ENCODE measurements at regions not wholly inside any gene's neighbourhood (a gene's known extent, or its start where the extent isn't known, plus 50 kb on each side); places are given as distances from the start of the nearest gene placed in this dataset.
A peak's percentile ranks its signal among the peaks of the same experiment; 100 is the strongest.

DNA sequence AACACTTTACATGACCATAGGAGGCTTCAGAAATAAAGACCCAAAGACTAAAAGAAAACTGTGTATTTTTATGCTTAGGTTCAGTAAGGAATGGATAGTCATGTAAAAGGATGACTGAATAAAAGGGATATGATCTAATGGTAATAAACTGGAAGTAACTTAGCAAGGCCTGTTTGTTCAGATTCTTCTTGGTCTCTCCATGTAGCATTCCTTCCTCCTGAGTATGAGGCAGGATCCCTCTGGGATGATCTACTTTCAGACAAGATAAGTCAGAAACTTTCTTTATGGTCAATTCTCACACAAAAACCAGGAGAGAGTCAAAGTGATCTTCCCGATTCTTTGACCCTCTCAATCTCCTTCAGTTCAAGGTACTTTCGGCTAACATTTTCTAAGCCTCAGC, 340.8 kb upstream of the DCBLD2 start:
- DNase-seq (ENCODE audit: low read depth in 2 of 3, low spot score in 2 of 3) = no peak

DNA sequence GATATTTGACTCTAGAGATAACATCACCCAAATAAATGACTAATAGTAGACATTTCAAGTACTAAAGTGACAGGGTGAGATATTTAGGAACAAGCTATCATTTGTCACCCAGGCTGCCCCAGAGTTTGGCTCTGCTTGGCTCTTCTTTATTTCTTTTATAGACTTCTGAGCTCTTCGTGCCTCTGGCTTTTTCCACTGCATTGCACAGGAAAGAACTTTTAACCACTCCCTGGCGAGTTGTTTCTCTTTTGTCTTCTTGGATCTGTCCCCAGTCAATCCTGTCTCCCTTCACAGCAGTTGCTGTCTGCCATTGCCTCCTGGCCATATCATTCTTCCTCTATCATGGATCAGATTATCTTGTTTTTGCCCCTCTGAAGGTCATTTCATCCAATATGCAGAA, 339.2 kb upstream of the DCBLD2 start:
- DNase-seq (ENCODE audit: low read depth in 2 of 3, low spot score in 2 of 3) = no peak

DNA sequence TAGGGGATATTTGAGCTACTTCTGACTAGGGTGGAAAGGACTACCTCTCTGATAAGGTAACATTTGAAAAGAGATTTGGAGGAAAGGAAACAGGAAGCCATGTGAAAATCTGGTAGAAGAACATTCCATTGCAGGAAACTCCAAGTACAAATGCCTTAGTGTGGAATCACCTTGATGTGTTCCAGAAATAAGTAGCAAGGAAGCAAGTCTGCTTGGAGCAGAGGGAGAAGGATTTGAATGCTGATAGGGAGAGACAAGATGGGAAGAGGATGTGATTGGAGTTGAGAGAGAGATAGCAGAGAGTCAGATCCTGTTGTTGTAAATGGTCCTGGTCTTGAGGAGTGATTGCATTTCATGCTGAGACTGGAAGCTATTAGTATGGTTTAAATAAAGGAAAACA, 335.1 kb upstream of the DCBLD2 start:
- DNase-seq (ENCODE audit: low read depth in 2 of 3, low spot score in 2 of 3) = no peak

DNA sequence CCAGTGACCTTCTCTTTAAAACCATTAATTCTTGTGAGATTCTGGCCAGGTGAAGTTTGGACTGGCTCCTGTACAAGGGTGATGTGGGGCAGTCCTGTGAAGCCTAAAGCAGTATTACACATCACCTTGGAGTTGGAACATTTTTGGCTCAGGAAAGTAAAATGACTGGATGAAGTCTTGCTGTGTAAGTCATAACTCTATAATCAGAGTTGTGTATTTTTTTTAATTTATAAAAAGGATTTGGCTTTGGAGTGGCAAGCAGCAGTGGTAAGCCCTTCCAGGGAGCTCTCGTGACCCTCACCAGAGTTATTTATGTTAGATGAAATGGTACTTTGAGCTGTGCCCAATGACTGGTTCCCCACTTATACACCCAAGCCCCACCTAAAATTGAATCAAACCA, 331.2 kb upstream of the DCBLD2 start:
- no peak for DNase-seq (ENCODE audit: low read depth in 2 of 3, low spot score in 2 of 3)

DNA sequence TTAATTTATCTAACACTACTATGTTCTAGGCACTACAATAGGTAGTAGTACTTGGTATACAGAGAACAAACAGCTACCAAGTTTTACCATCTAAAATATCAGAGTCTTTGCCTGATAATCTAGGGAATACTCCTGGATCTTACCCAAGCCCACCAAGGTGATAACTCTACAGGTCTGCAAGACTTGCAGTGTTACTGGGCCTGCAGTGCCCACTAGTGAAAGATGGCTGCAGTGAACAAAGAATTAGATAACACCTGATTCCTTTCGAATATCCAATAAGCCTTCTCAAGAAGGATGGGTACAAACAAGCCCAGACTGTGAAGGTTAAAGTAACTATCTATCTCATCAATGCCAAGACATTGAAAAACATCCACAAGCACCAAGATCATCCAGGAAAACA, 317.0 kb upstream of the DCBLD2 start:
- DNase-seq (ENCODE audit: low read depth in 2 of 3, low spot score in 2 of 3) = no peak

DNA sequence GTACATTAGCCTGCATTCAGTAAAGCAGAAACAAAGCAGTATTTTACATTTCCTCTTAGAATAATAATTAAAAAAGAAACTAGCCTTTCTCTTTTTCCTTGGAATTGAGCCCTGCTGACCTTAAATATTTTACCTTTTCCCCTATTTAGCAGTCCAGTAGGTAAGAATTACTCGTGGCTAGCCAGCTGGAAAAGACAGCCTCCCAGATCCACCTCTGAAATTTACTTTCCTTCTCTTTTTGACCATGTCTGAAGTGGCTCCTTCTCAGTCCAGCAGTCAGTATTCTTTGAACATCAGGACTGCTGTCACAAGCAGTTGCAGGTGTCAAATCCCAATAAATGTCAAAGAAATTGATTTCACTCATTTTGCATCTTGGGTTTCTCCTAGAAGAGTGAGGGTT, 311.5 kb upstream of the DCBLD2 start:
- DNase-seq (ENCODE audit: low read depth in 2 of 3, low spot score in 2 of 3) = no peak

DNA sequence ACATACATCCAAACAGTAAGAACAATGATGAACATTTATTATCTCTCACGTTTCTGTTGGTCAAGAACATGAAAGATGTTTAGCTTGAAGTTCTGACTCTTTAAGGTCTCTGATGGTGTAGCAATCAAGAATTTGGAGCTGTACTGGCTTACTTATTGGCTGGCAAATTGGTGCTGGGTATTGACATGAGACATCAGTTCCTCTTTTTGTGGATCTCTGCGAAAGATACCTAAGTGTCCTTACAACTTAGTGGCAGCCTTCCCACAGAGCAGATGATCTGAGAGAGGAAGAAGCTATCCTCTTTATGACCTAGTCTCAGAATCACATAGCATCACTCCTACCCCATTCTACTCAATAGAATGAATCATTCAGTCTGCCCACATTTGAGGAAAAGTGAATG, 309.8 kb upstream of the DCBLD2 start:
- DNase-seq (ENCODE audit: low read depth in 2 of 3, low spot score in 2 of 3) = no peak

DNA sequence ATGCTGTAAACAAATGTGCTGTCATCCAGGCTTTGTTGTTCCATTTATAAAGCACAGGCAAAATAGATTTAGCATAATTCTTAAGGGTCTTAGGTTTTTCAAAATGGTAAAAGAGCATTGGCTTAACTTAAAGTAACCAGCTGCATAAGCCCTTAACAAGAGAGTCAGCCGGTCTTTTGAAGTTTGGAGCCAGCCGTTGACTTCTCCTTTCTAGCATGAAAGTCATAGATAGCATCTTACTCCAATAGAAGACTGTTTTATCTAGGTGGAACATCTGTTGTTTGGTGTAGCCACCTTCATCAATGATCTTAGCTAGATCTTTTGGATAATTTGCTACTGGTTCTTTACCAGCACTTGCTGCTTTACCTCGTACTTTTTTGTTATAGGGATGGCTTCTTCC, 297.5 kb upstream of the DCBLD2 start:
- no peak for DNase-seq (ENCODE audit: low read depth in 2 of 3, low spot score in 2 of 3)

DNA sequence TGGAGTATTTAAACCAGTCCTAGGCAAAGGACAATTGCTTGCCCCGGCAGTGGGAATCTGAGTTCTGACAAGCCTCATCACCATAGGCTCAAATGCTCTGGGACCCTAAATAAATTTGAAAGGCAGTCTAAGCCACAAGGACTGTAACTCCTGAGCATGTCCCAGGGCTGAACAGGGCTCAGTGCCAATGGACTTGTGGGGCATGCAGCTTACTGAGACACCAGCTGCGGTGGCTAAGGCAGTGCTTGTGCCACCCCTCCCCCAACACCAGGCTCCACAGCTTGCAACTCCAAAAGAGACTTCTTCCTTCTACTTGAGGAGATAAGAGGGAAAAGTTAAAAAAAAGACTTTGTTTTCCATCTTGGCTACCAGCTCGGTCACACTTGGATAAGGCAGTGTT, 289.7 kb upstream of the DCBLD2 start:
- no peak for DNase-seq (ENCODE audit: low read depth in 2 of 3, low spot score in 2 of 3)

DNA sequence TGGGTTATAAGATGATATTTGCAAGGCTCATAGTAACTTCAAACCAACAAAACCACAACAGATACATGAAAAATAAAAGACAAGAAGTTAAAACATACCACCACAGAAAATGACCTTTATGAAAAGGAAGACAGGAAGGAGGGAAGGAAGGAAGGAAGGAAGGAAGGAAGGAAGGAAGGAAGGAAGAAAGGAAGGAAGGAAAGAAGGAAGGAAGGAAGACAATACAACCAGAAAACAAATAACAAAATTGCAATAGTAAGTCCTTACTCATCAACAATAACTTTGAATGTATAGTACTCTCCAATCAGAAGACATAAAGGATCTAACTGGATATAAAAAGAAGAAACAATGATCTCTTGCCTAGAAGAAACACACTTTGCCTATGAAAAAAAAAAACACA, 287.4 kb upstream of the DCBLD2 start:
- no peak for DNase-seq (ENCODE audit: low read depth in 2 of 3, low spot score in 2 of 3)

DNA sequence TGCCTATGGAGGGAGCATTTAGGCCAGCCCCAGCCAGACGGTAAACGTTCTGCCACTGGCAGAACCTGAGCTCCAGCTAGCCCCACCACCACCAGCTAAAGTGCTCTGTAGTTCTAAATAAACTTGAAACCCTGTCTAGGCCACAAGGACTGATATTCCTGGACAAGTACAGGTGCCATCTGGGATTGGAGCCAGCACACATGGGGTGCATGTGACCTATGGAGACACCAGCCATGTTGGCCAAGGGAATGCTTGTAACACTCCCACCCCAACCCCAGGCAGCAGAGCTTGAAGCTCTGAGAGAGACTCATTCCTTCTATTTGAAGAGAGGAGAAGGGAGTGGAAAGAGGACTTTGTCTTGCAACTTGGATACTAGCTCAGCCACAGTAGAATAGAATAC, 284.5 kb upstream of the DCBLD2 start:
- no peak for DNase-seq (ENCODE audit: low read depth in 2 of 3, low spot score in 2 of 3)

DNA sequence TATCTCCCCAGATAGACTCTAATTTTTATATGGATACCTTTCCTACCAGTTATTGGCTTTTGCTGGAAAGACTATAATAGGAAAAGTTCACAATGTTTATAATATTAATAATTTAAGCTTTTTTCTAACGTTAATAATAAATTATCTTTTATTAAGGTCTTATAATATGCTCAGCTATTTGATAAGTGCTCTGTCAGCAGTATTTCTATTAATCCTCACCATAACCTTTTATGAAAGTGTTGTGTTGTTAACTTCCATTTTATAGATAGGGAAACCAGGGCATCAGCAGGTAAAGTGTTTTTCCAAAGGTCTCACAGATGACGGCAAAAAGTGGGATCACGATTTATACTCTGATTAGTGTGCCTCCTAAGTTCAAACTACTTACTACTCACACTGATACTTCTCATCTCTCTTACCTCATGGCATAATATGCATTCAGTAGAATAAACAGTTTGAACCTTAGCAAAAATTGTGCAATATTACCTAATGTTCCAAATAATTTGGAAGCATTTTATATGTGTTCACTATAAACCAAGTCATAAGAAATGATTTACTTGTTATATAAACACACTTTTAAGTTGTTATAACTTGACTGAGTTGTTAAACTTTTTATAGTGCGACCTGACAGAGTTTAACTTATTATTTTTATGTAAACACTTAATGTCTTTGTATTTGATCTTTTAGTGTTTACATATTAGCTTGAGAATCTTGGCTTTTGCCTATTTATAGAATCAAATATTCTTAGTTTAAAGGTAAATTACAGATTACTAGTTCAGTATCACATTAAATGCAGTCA, 274.9 kb upstream of the DCBLD2 start:
- DNase-seq (ENCODE audit: low read depth in 2 of 3, low spot score in 2 of 3) = no peak

DNA sequence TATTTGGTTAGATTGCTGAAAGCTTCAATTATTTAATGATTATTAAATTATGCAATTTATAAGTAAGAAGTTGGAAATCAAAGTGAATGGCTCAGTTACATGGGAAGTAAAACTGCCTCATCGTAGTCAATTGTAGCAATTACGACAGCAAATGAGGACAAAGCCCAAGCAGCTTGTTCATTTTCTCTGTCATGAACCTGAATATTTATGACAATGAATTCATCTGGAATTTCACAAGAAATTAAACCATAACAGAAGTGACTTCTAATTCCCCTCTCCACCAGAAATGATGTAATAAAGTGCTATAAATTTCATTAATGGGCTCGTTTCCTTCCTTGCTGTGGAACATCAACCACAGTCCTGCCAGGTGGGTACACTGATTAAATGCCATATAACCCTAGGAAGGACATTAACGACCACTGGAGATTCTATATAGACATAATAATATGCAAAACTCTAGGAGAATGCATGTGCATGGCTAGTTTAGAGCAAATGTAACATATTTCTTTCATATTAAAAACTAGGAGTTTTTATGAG, 273.8 kb upstream of the DCBLD2 start:
- DNase-seq (ENCODE audit: low read depth in 2 of 3, low spot score in 2 of 3) = peak in 1 of 3 donors; percentile 2

DNA sequence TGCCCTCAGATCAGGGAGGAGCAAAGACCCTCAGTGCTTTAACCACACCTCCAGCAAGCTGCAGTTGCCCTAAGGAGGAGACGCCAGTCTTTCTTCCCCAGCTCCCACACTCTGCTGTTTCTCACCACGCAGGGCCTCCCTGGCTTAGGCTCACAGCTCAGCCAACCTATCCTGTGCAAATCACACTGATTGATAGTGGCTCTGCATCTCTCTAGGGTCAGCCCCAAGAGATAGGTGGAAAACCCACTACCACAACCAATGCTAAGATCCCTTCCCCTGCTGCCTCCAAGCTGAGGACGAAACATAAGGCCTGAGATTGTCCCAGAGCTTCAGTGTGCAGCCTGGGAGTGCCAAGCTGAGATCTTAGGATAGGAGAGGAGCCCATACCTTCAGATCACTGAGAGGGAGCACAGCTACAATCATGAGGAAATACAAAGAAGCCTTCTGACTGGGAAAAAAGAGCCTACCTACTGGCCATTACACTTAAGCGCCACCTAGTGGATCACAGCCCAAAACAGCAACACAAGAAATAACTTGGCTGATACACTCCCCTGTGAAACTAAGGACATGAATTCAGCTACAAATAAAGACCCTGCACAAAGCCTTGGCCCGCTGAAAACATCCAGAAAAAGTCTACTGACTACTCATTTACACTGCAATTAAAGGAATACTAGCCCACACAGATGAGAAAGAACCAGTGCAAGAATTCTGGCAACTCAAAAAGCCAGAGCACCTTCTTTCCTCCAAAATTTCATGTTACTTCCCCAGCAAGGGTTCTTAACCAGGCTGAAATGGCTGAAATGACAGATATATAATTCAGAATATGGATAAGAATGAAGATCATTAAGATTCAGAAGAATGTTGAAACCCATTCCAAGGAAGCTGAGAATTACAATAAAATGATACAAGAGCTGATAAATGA, 271.5 kb upstream of the DCBLD2 start:
- peak in 2 of 3 donors; percentile 30 to 71 for DNase-seq (ENCODE audit: low read depth in 2 of 3, low spot score in 2 of 3)

DNA sequence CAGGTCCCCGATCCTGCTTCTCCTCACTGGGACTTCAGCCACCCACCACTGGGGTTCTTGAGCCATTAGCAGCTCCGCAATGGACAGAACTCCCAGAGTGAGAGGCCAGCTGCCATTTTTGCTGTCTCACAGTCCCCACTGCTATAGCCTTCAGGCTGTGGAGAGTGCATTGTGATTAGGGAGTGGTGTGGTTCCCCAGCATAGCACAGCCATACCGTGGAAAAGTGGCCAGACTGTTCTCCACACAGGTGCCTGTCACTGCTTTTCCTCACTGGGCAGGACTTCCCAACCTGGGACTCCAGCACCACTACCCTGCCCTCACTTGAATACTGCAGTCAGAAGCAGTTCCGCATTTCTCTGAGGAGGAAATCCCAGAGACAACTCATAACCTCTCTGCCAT, 270.3 kb upstream of the DCBLD2 start:
- DNase-seq (ENCODE audit: low read depth in 2 of 3, low spot score in 2 of 3) = no peak

DNA sequence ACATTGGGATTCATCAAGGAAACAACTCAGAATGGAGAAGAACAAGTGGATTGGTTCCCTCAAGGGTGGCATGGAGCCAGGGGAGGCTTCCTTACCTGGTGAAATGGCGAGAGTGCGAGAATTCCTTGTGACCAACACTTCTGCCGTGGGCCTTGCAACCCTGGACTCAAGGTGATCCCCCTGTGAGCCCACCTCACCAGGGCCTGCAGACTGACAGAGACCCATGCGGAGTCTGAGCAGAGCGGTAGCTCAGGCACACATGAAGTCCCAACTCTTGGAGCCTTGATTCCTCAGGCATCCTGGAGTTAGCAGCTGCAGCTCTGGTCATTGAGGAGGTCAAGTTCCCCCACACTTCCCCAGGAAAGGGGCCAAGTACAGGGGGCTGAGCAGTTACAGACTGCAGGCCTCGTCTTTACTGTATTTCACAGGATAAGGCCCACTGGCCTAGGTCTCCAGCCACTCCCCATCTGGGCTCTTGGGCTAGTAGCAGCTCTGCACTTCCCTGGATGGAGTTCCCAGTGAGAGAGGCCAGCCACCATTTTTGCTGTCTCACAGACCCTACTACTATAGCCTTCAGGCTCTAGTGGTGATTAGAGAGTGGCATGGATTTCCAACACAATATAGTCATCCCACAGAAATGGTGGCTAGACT, 269.5 kb upstream of the DCBLD2 start:
- DNase-seq (ENCODE audit: low read depth in 2 of 3, low spot score in 2 of 3) = no peak

DNA sequence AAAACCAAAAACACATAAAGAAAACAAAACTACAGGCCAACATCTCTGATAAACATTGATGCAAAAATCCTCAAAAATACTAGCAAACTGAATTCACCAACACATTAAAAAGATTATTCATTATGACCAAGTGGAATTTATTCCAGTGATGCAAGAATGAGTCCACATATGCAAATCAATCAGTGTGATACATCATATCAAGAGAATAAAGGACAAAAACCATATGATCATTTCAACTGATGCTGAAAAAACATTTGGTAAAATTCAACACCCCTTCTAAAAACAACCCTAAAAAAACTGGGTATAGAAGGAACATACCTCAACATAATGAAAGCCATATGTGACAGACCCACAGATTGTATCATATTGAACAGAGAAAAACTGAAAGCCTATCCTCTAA, 265.6 kb upstream of the DCBLD2 start:
- DNase-seq (ENCODE audit: low read depth in 2 of 3, low spot score in 2 of 3) = no peak

DNA sequence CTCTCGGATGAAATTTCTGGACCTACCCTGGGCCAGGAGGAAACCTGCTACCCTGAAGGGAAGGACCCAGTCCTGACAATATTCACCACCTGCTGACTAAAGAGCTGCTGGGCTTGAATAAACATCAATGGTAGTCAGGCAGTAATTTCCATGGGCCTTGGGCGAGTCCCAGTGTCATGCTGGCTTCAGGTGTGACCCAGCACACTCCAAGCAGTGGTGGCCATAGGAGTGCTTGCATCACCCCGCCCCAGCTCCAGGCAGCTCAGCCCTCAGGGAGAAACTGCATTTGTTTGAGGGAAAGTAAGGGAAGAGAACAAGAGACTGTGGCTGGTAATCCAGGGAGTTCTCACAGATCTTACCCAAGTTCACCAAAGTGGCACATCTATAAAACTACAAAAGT, 261.8 kb upstream of the DCBLD2 start:
- DNase-seq (ENCODE audit: low read depth in 2 of 3, low spot score in 2 of 3) = no peak

DNA sequence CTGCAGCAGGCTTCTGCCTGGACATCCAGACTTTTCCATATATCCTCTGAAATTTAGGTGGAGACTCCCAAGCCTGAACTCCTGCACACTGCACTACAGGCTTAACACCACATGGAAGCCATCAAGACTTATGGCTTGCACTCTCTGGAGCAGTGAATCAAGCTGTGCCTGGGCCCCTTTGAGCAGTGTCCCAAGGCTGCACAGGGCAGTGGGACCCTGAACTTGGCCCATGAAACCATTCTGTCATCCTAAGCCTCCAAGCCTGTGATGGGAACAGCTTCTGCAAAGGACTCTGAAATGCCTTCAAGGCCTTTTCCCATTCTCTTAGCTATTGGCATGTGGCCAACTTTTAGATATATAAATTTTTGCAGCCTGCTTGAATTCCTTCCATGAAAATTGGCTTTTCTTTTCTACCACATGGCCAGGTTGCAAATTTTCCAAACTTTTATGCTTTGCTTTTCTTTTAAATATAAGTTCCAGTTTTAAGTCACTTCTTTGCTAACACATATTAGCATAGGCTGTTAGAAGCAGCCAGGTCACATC, 257.8 kb upstream of the DCBLD2 start:
- no peak for DNase-seq (ENCODE audit: low read depth in 2 of 3, low spot score in 2 of 3)

DNA sequence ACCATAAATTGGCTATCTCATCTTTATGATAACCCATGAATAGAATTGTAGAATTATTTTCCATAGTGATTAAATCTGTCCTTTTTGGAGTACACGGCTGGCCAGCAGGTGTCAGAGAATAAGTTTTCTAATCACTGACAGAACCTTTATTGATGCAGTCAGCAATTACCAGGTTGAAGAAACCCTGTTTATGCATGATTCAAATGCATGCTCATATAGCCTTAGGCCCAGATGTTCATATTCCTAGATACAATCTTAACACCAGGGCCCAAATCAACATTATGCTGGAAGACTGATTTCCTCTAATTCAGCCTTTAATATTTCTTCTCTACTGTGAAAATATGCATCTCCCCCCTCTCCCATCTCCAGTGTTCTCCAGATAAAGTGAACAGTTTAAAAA, 243.5 kb upstream of the DCBLD2 start:
- no peak for DNase-seq (ENCODE audit: low read depth in 2 of 3, low spot score in 2 of 3)

DNA sequence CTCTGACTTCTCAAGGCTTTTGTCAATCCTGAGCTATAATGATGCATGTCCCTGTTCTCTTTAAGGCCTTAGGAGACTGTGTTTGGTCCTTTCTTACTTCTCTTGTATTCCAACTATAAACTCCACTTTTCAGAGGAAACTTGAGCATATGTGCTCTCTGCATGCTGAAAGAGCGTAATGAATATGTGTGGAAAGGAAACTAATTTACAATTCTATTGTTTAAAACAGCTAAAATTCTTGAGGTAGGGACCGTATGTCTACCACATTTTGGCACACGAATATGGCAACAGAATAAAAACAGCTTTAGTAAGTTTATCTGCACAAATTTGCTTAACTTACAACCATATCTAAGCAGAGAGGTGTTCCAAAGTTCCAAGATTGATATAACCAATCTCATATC, 242.0 kb upstream of the DCBLD2 start:
- DNase-seq (ENCODE audit: low read depth in 2 of 3, low spot score in 2 of 3) = no peak

Measured in hematopoietic multipotent progenitor cell (in vitro differentiated cells).